ENCODE measurements at regions not wholly inside any gene's neighbourhood (a gene's known extent, or its start where the extent isn't known, plus 50 kb on each side); places are given as distances from the start of the nearest gene placed in this dataset.
"Not testable (repeated sequence)": the region's sequence is repeated elsewhere in the genome, so short reads cannot be mapped to it uniquely, and the experiment has no call there.

GRCh38 chr3:28042095-28042635, 199.3 kb upstream of the CMC1 start:
- no peak for DNase-seq (ENCODE audit: low spot score)
- no peak for TF ChIP-seq CTCF (IDR thresholded peaks at IDR 0.05; ENCODE audit: extremely low read depth, missing control alignments)

- no peak for TF ChIP-seq CTCF (IDR thresholded peaks at IDR 0.05; ENCODE audit: extremely low read depth, missing control alignments)
- no peak for DNase-seq (ENCODE audit: low spot score)
Observed at GRCh38 chr3:28042707-28043106, 198.7 kb upstream of the CMC1 start.

- no peak for TF ChIP-seq CTCF (IDR thresholded peaks at IDR 0.05; ENCODE audit: extremely low read depth, missing control alignments)
- DNase-seq (ENCODE audit: low spot score) = no peak
Observed at GRCh38 chr3:28050120-28050519, 191.3 kb upstream of the CMC1 start.

- DNase-seq (ENCODE audit: low spot score) = no peak
Observed at GRCh38 chr3:28050885-28051284, 190.5 kb upstream of the CMC1 start.

DNA sequence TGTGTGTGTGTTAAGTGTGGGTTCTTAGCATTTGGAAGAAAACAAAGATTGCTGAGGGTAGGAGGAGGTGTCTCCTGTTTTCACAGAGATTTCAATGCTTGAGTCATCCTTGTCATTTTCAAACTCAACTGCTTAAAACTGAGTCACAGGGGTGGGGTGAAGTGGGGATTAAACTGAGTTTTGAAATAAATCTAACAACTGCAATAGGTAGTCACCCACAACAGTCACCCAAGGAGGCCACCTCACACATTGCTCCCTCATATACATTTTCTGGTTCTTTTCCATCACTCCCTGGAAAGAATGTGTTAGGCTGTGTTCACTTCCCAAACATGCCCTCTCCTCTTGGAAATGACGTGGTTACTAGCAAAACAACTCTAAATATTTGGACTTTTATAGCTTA, 187.7 kb upstream of the CMC1 start:
- no peak for DNase-seq (ENCODE audit: low spot score)
- no peak for TF ChIP-seq CTCF (IDR thresholded peaks at IDR 0.05; ENCODE audit: extremely low read depth, missing control alignments)

More at GRCh38 chr3:28050885-28051284, 190.5 kb upstream of the CMC1 start:
- no peak for TF ChIP-seq CTCF (IDR thresholded peaks at IDR 0.05; ENCODE audit: extremely low read depth, missing control alignments)

DNA sequence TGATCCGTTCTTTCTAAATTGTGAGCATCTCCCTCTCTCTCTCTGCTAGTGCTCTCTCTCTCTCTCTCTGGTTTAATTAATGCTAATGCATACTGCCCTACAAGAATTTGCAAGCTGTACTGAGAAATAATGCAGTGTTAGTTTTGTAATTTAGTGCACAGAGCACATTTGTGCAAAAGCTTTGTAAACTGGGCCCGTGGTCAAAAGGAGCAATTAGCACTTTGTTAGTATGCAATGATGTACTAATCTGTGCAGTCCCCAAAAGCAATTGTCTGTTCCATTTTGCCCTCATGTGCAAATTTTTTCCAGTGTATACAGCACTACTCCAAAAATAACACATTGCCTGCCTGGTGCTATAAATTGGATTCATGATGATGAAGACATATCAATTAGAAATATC, 184.6 kb upstream of the CMC1 start:
- TF ChIP-seq CTCF (IDR thresholded peaks at IDR 0.05; ENCODE audit: extremely low read depth, missing control alignments) = no peak
- no peak for DNase-seq (ENCODE audit: low spot score)

DNA sequence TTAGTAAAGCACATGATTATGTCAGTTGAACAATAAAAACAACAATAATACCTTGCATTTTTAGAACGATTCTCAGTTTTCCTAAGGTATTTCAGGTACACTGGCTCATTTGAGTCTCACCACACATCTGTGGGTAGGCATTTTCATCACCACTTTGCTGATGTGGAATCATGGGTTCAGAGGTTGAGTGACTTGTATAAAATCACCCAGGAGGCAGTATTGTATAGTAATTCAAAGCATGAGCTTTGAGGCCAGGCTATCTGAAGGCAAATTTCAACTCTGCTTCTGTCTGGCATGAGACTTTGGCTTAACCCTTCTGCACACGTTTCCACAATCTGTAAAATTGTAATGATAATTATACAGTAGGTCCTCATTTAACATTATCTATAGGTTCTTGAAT, 183.9 kb upstream of the CMC1 start:
- no peak for TF ChIP-seq CTCF (IDR thresholded peaks at IDR 0.05; ENCODE audit: extremely low read depth, missing control alignments)
- no peak for DNase-seq (ENCODE audit: low spot score)

DNA sequence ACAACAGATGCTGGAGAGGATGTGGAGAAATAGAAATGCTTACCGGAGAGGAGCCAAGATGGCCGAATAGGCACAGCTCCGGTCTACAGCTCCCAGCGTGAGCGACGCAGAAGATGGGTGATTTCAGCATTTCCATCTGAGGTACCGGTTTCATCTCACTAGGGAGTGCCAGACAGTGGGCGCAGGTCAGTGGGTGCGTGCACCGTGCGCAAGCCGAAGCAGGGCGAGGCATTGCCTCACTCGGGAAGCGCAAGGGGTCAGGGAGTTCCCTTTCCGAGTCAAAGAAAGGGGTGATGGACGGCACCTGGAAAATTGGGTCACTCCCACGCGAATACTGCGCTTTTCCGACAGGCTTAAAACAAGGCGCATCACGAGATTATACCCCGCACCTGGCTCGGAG, 182.2 kb upstream of the CMC1 start:
- not testable (repeated sequence) for DNase-seq (ENCODE audit: low spot score)
